ENCODE measurements at regions not wholly inside any gene's neighbourhood (a gene's known extent, or its start where the extent isn't known, plus 50 kb on each side); places are given as distances from the start of the nearest gene placed in this dataset.

GRCh38 chr2:217185265-217185995 is 325.6 kb upstream of the TNP1 start:
- Histone ChIP-seq H3K9ac (ENCODE audit: insufficient read depth, low read length, poor library complexity, severe bottlenecking) (no peak overlapping the region), H3K36me3 (replicated peaks in 1 of 2; ENCODE audit: control insufficient read depth in 1 of 2, insufficient read depth in 2 of 2, low read length in 2 of 2) (no peaks in the 10 kb centered on the region), H4K20me1 (ENCODE audit: insufficient read depth, low read length) (no peaks in the 10 kb centered on the region), H3K4me3 (replicated peaks in 1 of 3; ENCODE audit: low read depth in 2 of 3, low read length in 3 of 3) (no peak overlapping the region), H3K27ac (ENCODE audit: low read depth in 1 of 2, low read length in 2 of 2) (no peak overlapping the region), H3K27me3 (ENCODE audit: control insufficient read depth in 2 of 2, insufficient read depth in 2 of 2, low read length in 2 of 2) (peaks cover 20 to 29% of the 10 kb centered on the region in 2 donors), H3K79me2 (ENCODE audit: insufficient read depth, low read length) (no peaks in the 10 kb centered on the region), H3K4me2 (replicated peaks; ENCODE audit: extremely low read depth, low read length, poor library complexity, severe bottlenecking) (no peak overlapping the region), H2AFZ (ENCODE audit: insufficient read depth, low read depth, low read length, poor library complexity, severe bottlenecking) (no peak overlapping the region), H3K4me1 (ENCODE audit: control insufficient read depth in 1 of 2, insufficient read depth in 2 of 2, low read length in 2 of 2) (no peaks in the 10 kb centered on the region), H3K9me3 (replicated peaks in 1 of 2; ENCODE audit: control insufficient read depth in 1 of 2, insufficient read depth in 1 of 2, low read length in 2 of 2) (no peaks in the 10 kb centered on the region)
- no peak overlapping the region for H3K27ac Mint-ChIP-seq
- H3K4me3 Mint-ChIP-seq, result no peak overlapping the region
- intact Hi-C loops (cut with micrococcal nuclease), result no loop called here
- TF ChIP-seq CTCF (IDR thresholded peaks at IDR 0.05), result no peak
- peaks cover 5 to 42% (median 27%) of the 10 kb centered on the region in 3 donors for H3K27me3 Mint-ChIP-seq (ENCODE audit: low read depth in 3 of 3)
- H3K4me1 Mint-ChIP-seq, result no peaks in the 10 kb centered on the region
- peaks cover 0 to 4% (median 0%) of the 10 kb centered on the region in 7 donors for H3K9me3 Mint-ChIP-seq
- no peaks in the 10 kb centered on the region for H3K36me3 Mint-ChIP-seq
- DNase-seq, result no peak
- WGBS (ENCODE audit: insufficient coverage), result 100% methylated on average over 2 of the region's 7 CpGs

GRCh38 chr2:217184242-217184641 is 324.4 kb upstream of the TNP1 start:
- Histone ChIP-seq H3K36me3 (replicated peaks in 1 of 2; ENCODE audit: control insufficient read depth in 1 of 2, insufficient read depth in 2 of 2, low read length in 2 of 2) (no peaks in the 10 kb centered on the region), H3K4me1 (ENCODE audit: control insufficient read depth in 1 of 2, insufficient read depth in 2 of 2, low read length in 2 of 2) (no peaks in the 10 kb centered on the region), H3K4me3 (replicated peaks in 1 of 3; ENCODE audit: low read depth in 2 of 3, low read length in 3 of 3) (no peak overlapping the region), H3K27me3 (ENCODE audit: control insufficient read depth in 2 of 2, insufficient read depth in 2 of 2, low read length in 2 of 2) (peaks cover 21 to 30% of the 10 kb centered on the region in 2 donors), H3K27ac (ENCODE audit: low read depth in 1 of 2, low read length in 2 of 2) (no peak overlapping the region), H3K9ac (ENCODE audit: insufficient read depth, low read length, poor library complexity, severe bottlenecking) (no peak overlapping the region), H2AFZ (ENCODE audit: insufficient read depth, low read depth, low read length, poor library complexity, severe bottlenecking) (no peak overlapping the region), H3K4me2 (replicated peaks; ENCODE audit: extremely low read depth, low read length, poor library complexity, severe bottlenecking) (no peak overlapping the region), H3K9me3 (replicated peaks in 1 of 2; ENCODE audit: control insufficient read depth in 1 of 2, insufficient read depth in 1 of 2, low read length in 2 of 2) (no peaks in the 10 kb centered on the region), H4K20me1 (ENCODE audit: insufficient read depth, low read length) (no peaks in the 10 kb centered on the region), H3K79me2 (ENCODE audit: insufficient read depth, low read length) (no peaks in the 10 kb centered on the region)
- no peak for TF ChIP-seq CTCF (IDR thresholded peaks at IDR 0.05)
- Mint-ChIP-seq H3K27me3 (ENCODE audit: low read depth in 3 of 3) (peaks cover 2 to 34% (median 25%) of the 10 kb centered on the region in 3 donors), H3K36me3 (no peaks in the 10 kb centered on the region), H3K9me3 (peaks cover 0 to 4% (median 0%) of the 10 kb centered on the region in 7 donors), H3K4me1 (no peaks in the 10 kb centered on the region), H3K4me3 (no peak overlapping the region), H3K27ac (no peak overlapping the region)
- DNase-seq, result no peak
- intact Hi-C loops (cut with micrococcal nuclease), result no loop called here
- WGBS (ENCODE audit: insufficient coverage), result no CpG with 5 or more reads among the region's 2 CpGs

All from CD14-positive monocyte (primary cell).